Aorta (tissue), 5 donors: ENCODE measurements at regions not wholly inside any gene's neighbourhood (a gene's known extent, or its start where the extent isn't known, plus 50 kb on each side); places are given as distances from the start of the nearest gene placed in this dataset.

Experiments
- ATAC-seq: fragments of 200-7000 bp; cut with Tn5 transposase; one replicate; pipeline ENCODE4 v1.9.1; 2022; ENCODE audit warnings: moderate library complexity; ENCODE audit not compliant: low FRiP score
- DNase-seq, 2 donors: peaks; one replicate each; pipeline ENCODE4 v3.0.0-alpha.2; 2020
- H3K27ac ChIP-seq, 2 donors: one replicate each; pipeline ENCODE4 v1.5.1; 2013; ENCODE audit warnings: low read length in 2 of 2, mild to moderate bottlenecking in 2 of 2, moderate library complexity in 2 of 2, control low read depth in 1 of 2, inconsistent platforms in 1 of 2, low read depth in 1 of 2
- H3K27me3 ChIP-seq, 2 donors: one replicate each; pipeline ENCODE4 v1.6.1; 2013; ENCODE audit warnings: control low read depth in 1 of 2, low read length in 1 of 2, mild to moderate bottlenecking in 1 of 2, moderate library complexity in 1 of 2; ENCODE audit not compliant: insufficient read depth in 2 of 2, control insufficient read depth in 1 of 2
- H3K36me3 ChIP-seq, 2 donors: one replicate each; pipeline ENCODE4 v1.6.1; 2013; ENCODE audit warnings: control low read depth in 1 of 2, low read length in 1 of 2, mild to moderate bottlenecking in 1 of 2; ENCODE audit not compliant: insufficient read depth in 2 of 2, control insufficient read depth in 1 of 2
- H3K4me1 ChIP-seq, 2 donors: one replicate each; pipeline ENCODE4 v1.6.1; 2013; ENCODE audit warnings: low read length in 2 of 2, control low read depth in 1 of 2, mild to moderate bottlenecking in 1 of 2, moderate library complexity in 1 of 2; ENCODE audit not compliant: insufficient read depth in 2 of 2, control insufficient read depth in 1 of 2
- H3K4me3 ChIP-seq, 2 donors: one replicate each; pipeline ENCODE4 v1.5.1; 2013; ENCODE audit warnings: low read length in 2 of 2, control low read depth in 1 of 2, mild to moderate bottlenecking in 1 of 2
- H3K9me3 ChIP-seq: one replicate; pipeline ENCODE4 v1.6.1; 2013; ENCODE audit warnings: mild to moderate bottlenecking, low read length; ENCODE audit not compliant: control insufficient read depth
- WGBS, 2 donors: extraction: QIAGEN DNeasy Blood & Tissue Kit; methylation state at CpG; one replicate each; pipeline ENCODE4 v1.1.7; 2013; 5-methylcytosine and 5-hydroxymethylcytosine counted together
- intact Hi-C, 2 donors: fragments of 100-400 bp; cut with DNase I; formaldehyde crosslinking; loops; one replicate each; pipeline versions ENCODE4 v1.14.2 to v1.15.0; 2022
- donor health status: healthy with polysubstance abuse.
- donor health status: Bipolar disorder and iron deficiency.
- donor health status: DM: no; HTN: no; CAD: no.
- donor health status: DM: no; HTN: no; CAD: no.
- donor health status: DM: yes; HTN: yes; CAD: no.

DNA sequence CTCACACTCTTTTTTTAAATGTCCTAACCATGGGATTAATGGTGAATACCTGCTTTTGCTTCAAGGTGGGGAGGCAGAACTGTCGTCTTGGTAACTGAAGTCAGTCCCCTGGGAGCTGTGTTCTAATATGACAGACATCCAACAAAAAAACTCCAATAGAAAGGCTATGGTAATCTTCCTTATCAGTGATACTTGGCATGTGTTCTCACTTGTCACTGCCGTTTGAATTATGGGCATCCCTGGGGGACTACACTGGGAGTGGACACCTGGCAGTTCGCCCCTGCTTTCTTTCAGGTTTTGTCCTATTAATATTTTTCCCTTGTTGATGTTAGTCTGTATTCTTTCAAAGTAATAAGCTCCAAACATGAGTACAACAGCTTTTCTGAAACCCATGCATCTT, 252.6 kb downstream of the SLITRK5 start:
- no peak overlapping the region for H3K4me3 ChIP-seq
- no peaks in the 10 kb centered on the region for H3K4me1 ChIP-seq
- no peaks in the 10 kb centered on the region for H3K27me3 ChIP-seq
- 16 to 18% methylated on average over 3 of the region's 3 CpGs for WGBS, 2 donors
- no peaks in the 10 kb centered on the region for H3K36me3 ChIP-seq
- ATAC-seq (no peak), DNase-seq (no peak)
- H3K9me3 ChIP-seq, result no peaks in the 10 kb centered on the region
- no peak overlapping the region for H3K27ac ChIP-seq
- intact Hi-C loops, result no loop called here

- intact Hi-C loops, result no loop called here
Measured at GRCh38 chr13:87925006-87925405, 253.8 kb downstream of the SLITRK5 start.

GRCh38 chr13:87940776-87941175, 269.6 kb downstream of the SLITRK5 start:
- Histone ChIP-seq H3K9me3 (no peaks in the 10 kb centered on the region), H3K27me3 (no peaks in the 10 kb centered on the region), H3K4me3 (no peak overlapping the region), H3K4me1 (no peaks in the 10 kb centered on the region), H3K36me3 (no peaks in the 10 kb centered on the region), H3K27ac (no peak overlapping the region)
- intact Hi-C loops, result no loop called here
- no peak for ATAC-seq
- WGBS, 2 donors, result 16 to 34% methylated on average over 1 of the region's 1 CpG
- no peak for DNase-seq

More at GRCh38 chr13:87925006-87925405, 253.8 kb downstream of the SLITRK5 start:
- ATAC-seq, result no peak
- no peak for DNase-seq
- Histone ChIP-seq H3K36me3 (no peaks in the 10 kb centered on the region), H3K4me3 (no peak overlapping the region), H3K27ac (no peak overlapping the region), H3K9me3 (no peaks in the 10 kb centered on the region), H3K4me1 (no peaks in the 10 kb centered on the region), H3K27me3 (no peaks in the 10 kb centered on the region)
- WGBS, 2 donors, result 77 to 79% methylated on average over 4 of the region's 4 CpGs

DNA sequence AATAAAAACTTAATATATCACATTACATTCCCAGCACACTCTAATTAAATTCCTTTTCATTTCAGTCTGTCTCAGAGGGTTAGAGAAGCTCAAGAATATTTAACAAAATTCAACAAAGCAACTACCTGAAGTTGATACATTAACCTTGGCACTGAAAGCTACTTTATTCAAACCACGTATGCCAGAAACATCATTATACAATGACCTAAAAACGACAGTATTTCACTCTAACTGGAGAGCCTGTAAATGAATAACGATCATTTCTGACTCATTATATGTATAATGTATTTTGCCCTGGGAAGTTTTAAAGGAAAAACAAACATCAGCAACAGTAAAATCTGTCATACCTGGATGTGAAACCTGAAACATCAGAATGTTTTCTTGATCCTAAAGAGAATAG, 270.1 kb downstream of the SLITRK5 start:
- H3K4me3 ChIP-seq, result no peak overlapping the region

GRCh38 chr13:87942205-87942604, 271.0 kb downstream of the SLITRK5 start:
- Histone ChIP-seq H3K36me3 (no peaks in the 10 kb centered on the region), H3K4me3 (no peak overlapping the region), H3K27ac (no peak overlapping the region), H3K4me1 (no peaks in the 10 kb centered on the region), H3K27me3 (no peaks in the 10 kb centered on the region), H3K9me3 (no peaks in the 10 kb centered on the region)
- WGBS, 2 donors, result 80 to 86% methylated on average over 1 of the region's 1 CpG
- ATAC-seq (no peak), DNase-seq (no peak)
- intact Hi-C loops, result no loop called here

More for the DNA sequence above, 270.1 kb downstream of the SLITRK5 start:
- Histone ChIP-seq H3K4me1 (no peaks in the 10 kb centered on the region), H3K27ac (no peak overlapping the region), H3K36me3 (no peaks in the 10 kb centered on the region), H3K9me3 (no peaks in the 10 kb centered on the region), H3K27me3 (no peaks in the 10 kb centered on the region)
- intact Hi-C loops, result no loop called here
- 34 to 36% methylated on average over 3 of the region's 3 CpGs for WGBS, 2 donors
- ATAC-seq (no peak), DNase-seq (no peak)

GRCh38 chr13:87944038-87944437, 272.9 kb downstream of the SLITRK5 start:
- intact Hi-C loops, result no loop called here
- Histone ChIP-seq H3K9me3 (no peaks in the 10 kb centered on the region), H3K4me1 (no peaks in the 10 kb centered on the region), H3K36me3 (no peaks in the 10 kb centered on the region), H3K27ac (no peak overlapping the region), H3K27me3 (no peaks in the 10 kb centered on the region), H3K4me3 (no peak overlapping the region)
- no peak for ATAC-seq
- no peak for DNase-seq
- 89 to 94% methylated on average over 1 of the region's 1 CpG for WGBS, 2 donors

GRCh38 chr13:87952377-87952776, 281.2 kb downstream of the SLITRK5 start:
- 72 to 83% methylated on average over 2 of the region's 2 CpGs for WGBS, 2 donors
- H3K4me1 ChIP-seq, result no peaks in the 10 kb centered on the region
- H3K36me3 ChIP-seq, result no peaks in the 10 kb centered on the region
- ATAC-seq, result no peak
- H3K9me3 ChIP-seq, result no peaks in the 10 kb centered on the region
- H3K27me3 ChIP-seq, result no peaks in the 10 kb centered on the region
- no peak overlapping the region for H3K27ac ChIP-seq
- H3K4me3 ChIP-seq, result no peak overlapping the region
- intact Hi-C loops, result no loop called here
- DNase-seq, result no peak

DNA sequence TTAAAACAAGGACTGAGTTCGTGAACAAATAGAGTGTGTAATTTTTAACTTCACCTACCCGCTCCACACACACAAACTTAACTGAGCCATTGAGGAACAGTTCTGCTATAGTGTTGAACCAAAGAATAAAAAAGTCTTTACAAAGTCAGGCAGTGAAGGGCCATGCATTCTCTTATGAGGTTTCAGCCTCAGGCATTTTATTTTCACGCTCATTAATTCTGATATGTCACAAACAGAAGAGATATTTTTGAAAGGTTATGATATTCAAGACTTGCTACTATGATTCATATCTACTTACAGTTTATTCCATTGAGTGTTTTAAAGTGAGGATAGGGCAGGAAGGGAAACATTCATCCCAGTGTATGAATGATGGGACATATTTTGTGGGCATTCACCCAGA, 282.2 kb downstream of the SLITRK5 start:
- 70 to 75% methylated on average over 3 of the region's 3 CpGs for WGBS, 2 donors
- Histone ChIP-seq H3K27me3 (no peaks in the 10 kb centered on the region), H3K27ac (no peak overlapping the region), H3K4me3 (no peak overlapping the region), H3K4me1 (no peaks in the 10 kb centered on the region), H3K9me3 (no peaks in the 10 kb centered on the region), H3K36me3 (no peaks in the 10 kb centered on the region)
- ATAC-seq, result no peak
- DNase-seq, result no peak
- intact Hi-C loops, result no loop called here

DNA sequence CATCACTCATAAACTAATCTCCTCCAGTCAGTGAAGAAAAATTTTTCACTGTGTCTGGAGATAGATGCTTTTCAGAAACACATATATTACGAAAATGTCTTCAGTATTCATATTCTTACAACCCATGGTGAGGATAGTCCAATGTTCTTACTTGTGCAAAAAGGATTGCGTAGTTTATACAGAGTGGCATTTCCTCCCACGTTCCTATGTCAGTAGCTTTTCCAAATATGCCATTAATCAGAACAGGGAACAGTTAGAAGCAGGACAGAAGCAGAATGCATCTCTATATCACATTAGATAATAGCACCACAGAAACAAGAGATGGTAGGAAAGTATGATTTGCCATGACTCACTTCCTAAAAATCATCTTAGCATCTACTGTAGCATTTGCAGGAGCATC, 282.9 kb downstream of the SLITRK5 start:
- no peak overlapping the region for H3K27ac ChIP-seq
- H3K4me3 ChIP-seq, result no peak overlapping the region
- H3K36me3 ChIP-seq, result no peaks in the 10 kb centered on the region
- H3K9me3 ChIP-seq, result no peaks in the 10 kb centered on the region
- no peaks in the 10 kb centered on the region for H3K4me1 ChIP-seq
- no peaks in the 10 kb centered on the region for H3K27me3 ChIP-seq
- intact Hi-C loops, result no loop called here
- 30 to 34% methylated on average over 3 of the region's 3 CpGs for WGBS, 2 donors
- ATAC-seq (no peak), DNase-seq (no peak)
